Right renal cortex interstitium (tissue), 3 donors: ENCODE measurements at regions not wholly inside any gene's neighbourhood (a gene's known extent, or its start where the extent isn't known, plus 50 kb on each side); places are given as distances from the start of the nearest gene placed in this dataset.
A peak's percentile ranks its signal among the peaks of the same experiment; 100 is the strongest.

Source experiments
- DNase-seq, 3 donors: peaks; one replicate each; pipeline ENCODE4 v3.0.0-alpha.2; 2013; ENCODE audit warnings: low read depth in 3 of 3, low spot score in 2 of 3

GRCh38 chr3:28645149-28645548 is 296.5 kb upstream of the AZI2 start:
- no peak for DNase-seq

DNA sequence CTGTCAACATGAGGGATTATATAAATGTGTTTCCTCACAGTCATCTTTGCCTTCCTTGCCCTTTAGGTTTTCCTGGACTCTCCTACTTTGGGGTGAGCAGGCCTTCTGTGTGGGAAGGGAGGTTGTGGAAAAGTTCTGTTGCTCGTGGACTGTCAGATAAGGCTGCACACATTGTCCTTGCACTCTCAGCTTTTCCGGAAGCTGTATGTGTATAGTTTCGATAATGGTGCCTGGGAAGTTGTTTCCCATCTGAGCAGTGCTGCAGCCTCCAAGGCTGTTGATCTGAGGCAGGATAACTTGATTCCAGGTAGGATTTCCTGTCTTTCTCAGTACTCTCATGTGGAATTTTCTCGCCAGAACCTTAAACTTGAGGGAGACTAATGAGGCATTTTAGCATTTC is 297.8 kb upstream of the AZI2 start:
- DNase-seq: no peak

- no peak for DNase-seq
These were observed 300.6 kb upstream of the AZI2 start for GRCh38 chr3:28649266-28649665.

DNA sequence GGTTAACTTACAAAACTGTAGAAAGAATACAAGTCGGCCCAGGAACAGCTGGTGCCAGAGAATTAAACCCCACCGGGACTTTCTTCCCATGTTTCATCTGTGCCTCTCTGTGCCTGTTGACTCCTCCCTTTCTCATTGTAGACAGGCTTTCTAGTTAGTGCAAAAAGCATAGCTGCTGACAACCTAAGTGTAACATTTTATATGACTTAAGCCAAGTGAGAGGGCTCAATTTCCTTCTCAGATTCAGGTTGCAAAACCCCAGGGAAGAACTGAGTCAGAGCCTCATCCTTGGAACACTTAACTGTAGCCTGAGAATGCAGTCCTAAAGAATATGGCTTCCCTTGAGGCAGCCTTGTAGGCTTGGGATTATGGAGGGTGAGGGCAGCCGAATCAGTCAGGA is 302.5 kb upstream of the AZI2 start:
- no peak for DNase-seq

- no peak for DNase-seq
These were observed 315.5 kb upstream of the AZI2 start for GRCh38 chr3:28664123-28664522.

GRCh38 chr3:28667646-28668621 is 319.3 kb upstream of the AZI2 start:
- peak; percentile 36 to 54 (median 49) for DNase-seq

- DNase-seq: no peak
These were observed 321.2 kb upstream of the AZI2 start for GRCh38 chr3:28669870-28670269.

DNA sequence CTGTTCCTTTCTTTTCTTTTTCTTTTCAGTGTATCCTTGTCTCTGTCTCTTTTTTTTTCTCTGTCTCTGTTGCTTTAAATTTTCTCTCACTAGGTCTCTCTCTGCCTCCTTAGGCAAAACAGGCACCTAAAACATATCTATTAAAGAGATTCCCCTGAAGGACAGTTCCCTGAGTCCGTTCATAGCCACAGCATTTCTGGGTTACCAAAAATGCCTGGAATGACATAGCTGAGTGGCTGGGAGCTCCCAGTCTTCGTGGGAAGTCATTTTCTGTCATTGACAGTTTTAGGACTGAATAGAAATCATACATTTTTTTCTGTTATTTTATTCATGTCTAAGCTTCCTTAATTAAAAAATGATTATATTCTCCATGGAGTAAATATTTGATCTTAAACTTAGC is 323.8 kb upstream of the AZI2 start:
- no peak for DNase-seq

DNA sequence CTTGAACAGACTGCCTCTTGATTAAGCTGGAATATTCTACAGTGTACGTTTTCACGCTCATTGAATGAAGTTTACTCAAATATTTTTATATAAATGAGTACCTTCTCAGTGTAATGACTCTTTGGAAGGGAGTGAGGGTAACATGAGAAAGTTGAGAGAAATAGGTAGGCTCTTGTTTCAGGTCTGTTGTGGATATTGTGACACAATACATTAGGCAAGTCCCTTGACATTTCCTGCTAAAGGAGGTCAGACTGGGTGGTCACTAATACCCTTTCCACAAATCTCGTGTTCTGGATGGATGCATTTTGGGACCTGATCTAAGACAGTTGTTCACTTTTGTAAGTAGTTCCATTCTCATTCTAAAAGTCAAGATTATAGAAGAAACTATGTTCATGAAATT is 324.8 kb upstream of the AZI2 start:
- DNase-seq: no peak

DNA sequence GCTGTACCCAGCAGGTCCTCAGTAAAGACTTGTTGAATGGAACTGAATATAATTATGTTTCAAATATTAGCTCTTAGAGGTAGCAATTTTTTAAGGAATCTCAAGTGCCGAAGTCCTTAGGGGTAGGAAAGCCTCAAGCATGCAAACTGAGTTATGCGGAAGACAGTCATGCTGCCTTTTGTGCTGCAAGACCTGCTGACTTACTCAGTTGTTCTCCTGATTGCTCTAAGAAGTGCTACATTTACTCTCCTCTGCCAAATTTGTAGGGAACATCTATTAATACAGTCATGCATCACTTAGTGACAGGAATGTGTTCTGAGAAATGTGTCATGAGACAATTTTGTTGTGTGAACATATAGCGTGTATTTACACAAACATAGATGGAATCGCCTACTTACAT is 325.6 kb upstream of the AZI2 start:
- no peak for DNase-seq

GRCh38 chr3:28677581-28677980 is 329.0 kb upstream of the AZI2 start:
- no peak for DNase-seq

DNA sequence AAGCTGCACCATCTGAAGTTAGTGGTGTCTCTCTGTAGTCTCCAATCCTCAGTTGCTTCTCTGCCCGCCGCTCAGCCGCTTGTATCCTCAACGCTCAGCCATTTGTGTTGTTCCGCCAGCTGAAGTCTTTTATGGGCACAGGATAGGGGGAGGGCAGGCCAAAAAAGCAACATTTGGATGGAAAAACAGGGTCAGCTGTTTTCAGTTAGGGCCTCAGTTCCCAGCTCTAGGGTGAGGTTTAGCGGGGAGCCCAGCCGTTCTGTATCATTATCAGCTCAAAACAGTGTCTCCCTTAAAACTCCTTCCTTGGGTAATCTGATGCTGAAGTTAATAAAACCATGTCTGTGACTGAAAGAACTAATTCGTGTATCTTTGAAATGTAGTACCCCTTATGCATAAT is 329.5 kb upstream of the AZI2 start:
- DNase-seq: no peak

DNA sequence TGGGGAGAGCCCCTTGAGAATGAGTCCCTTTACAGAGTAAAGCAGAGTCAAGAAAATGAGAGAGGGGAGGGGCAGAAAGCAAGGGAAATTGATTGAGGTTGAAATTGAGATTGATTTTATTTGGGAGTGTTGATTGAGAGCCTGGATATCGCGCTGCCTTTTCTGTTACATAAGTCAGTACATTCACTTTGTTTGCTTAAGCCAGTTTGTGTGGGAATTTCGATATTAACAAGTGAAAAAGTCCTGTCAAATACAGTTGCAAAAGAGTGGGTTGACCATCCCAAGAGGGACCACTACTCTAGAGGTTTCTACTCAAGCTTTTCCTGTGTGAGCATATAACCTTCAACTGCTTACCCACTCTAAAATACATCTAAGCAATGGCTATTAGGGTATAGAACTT is 331.4 kb upstream of the AZI2 start:
- no peak for DNase-seq

DNA sequence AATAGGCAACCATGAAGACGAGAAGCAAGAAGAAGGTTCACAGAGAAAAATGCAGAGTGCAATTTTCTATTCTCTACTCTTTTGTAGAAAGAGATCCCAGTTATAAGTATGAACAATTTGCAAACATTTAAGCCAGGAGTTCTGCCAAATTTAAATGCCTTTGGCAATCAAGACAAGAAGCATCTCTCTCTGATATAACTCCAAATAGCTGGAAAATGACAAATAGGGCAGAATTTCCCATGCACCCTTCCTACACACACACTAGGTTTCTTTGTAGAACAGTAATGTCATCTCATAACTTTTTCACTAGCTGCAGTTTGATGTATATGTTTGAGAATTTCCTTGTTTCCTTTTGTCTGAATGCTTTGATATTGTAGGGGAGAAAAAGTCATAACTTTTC is 333.5 kb upstream of the AZI2 start:
- no peak for DNase-seq

GRCh38 chr3:28690176-28690575 is 341.6 kb upstream of the AZI2 start:
- DNase-seq: no peak

GRCh38 chr3:28698706-28699105 is 350.1 kb upstream of the AZI2 start:
- no peak for DNase-seq

DNA sequence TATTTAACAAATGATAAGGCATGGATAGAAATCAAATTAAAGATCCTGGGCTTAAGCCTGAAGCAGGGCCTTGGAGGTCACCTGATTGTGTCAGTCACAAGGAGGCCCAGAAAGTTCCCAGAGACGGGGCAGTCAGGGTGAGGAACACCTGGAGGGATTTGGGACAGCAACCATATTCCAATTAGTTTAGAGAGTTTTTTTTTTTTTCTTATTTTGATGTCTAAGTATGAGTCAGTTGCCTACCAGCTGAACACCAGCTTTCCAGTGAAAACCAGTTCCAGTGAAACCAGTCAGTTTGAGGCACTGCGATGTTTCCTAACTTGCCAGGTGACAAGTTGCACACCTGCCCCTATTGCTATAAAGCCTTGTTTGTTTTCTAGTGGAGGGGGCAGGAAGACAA is 350.7 kb upstream of the AZI2 start:
- no peak for DNase-seq

DNA sequence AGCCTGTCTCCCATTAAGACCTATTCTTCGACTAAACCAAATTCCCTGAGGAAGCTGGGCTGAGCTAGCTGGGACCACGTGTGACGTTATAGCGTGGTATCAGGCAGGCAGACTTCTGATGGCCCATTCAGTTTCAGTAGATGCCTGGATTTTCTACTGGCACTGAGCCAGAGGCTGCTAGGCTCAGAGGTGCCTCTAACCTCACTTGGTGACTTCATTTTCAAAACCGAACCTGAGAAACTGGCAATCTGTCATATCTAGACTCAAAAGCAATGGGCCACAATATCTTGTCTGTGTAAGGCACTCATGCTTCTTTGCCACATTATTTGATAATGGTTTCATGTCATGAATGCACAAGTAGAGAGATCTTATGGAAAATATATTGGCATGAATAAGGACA is 352.1 kb upstream of the AZI2 start:
- DNase-seq: no peak

DNA sequence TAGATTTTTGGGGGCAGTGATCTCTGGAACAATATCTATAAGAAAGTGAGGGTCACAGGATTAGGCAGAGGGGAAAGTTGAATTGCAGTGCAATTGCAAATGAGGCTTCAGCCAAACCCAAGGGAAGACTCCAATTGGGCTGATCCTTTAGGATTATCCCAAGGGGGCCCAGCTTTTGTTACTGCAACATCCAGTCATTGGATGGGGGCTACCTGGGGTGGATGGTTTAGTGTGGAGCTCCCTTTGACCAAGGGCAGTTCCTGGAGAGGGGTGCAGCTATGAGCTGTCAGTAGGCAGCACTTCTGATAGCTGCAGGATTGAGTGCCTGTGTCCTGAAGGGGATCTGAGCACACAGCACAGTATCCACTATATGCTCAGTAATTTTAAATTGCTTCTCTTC is 355.2 kb upstream of the AZI2 start:
- DNase-seq: no peak

DNA sequence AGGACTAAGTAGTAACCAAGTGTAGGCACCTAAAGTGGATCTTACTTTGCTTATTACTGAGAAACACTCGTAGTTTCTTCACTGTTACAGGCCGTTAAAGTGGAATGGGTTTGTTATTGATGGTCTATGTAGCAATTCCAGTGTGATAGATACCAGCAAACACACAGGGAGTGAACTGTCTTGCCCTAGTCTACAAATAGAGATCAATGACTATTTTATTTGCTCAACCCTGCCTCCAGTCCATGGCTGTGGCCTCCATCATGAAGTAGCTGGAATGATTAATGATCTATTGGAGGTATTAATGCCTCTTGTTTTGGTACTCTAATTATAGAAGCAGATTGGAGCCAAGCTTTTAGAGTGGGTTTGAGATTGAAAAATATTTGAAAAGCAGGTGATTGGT is 362.7 kb upstream of the AZI2 start:
- DNase-seq: no peak

GRCh38 chr3:28716939-28717338 is 368.3 kb upstream of the AZI2 start:
- no peak for DNase-seq

GRCh38 chr3:28718074-28718849 is 369.6 kb upstream of the AZI2 start:
- DNase-seq: no peak
